GM19372 (cell line): ENCODE measurements at regions not wholly inside any gene's neighbourhood (a gene's known extent, or its start where the extent isn't known, plus 50 kb on each side); places are given as distances from the start of the nearest gene placed in this dataset.
"Not testable (repeated sequence)": the region's sequence is repeated elsewhere in the genome, so short reads cannot be mapped to it uniquely, and the experiment has no call there.

Experiments used
- ATAC-seq: cut with Tn5 transposase; IDR thresholded peaks from one replicate; pipeline ENCODE4 v1.9.1; 2021; ENCODE audit warnings: mild to moderate bottlenecking, low read depth, moderate library complexity; ENCODE audit not compliant: unreplicated experiment

DNA sequence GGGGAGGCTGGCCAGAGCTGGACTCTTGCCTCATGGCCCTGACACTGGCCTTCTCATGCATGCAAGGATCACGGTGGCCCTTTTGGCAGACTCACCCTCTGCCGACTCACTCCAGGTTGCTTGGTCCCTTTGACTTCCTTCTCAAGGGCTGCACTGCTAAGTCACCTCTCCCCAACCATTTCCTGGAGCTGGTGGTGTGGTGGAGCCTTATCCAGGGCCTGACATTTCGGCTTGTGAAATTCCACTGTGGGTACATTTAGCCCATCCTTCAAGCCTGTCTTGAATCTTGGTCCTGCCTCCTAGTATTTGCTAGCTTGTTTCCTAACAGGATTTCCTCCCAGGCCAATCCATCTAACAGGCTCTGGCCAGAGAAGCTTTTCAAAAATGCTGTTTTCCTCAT is 52.6 kb upstream of the JUN start:
- no peak for ATAC-seq

DNA sequence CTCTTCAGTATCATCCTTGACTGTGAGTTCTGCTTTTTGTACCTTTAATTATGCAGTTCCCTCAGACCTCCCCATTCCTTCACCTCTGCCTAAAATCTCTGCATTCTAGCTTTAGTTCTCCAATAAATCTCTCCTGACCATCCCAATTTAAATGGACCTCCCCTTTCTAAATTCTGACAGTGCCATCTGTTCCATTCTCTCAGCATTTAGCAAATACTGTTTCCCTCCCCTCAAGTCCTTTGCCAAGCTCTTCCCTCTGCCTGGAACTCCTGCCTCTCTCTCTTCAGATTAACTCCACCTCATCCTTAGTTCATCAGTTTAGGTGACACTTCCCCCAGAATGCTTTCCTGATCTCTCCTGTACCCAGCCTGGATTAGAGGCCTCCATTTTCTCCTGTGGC is 54.0 kb upstream of the JUN start:
- no peak for ATAC-seq

DNA sequence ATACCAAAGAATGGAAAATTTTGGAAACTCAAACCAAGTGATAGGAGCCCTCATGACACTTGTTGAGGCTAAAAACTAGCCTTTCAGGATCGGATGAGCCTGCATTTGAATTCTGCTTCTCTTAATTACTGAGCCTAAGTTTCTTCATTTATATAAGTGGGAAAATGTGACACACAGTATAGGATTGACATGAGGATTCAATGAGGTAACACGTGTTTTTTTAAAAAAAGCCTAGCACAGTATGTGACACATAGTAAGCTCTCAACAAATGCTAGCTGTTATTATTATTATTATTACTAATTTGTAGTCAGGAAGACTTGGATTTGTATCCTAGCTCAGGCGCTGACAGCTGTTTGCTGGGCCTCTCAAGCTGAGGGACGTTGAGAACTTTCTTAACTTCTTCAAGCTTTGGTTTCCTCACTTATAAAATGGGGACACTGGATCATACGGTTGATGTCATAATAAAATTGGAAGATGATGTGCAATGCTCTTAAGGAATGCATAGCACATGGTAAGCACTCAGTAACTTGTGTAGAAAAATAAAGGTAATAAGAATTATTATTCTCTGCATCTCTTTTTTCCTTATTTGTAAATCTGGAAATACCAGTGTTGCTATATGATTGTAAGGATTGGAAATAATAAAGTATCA is 55.4 kb upstream of the JUN start:
- no peak for ATAC-seq

DNA sequence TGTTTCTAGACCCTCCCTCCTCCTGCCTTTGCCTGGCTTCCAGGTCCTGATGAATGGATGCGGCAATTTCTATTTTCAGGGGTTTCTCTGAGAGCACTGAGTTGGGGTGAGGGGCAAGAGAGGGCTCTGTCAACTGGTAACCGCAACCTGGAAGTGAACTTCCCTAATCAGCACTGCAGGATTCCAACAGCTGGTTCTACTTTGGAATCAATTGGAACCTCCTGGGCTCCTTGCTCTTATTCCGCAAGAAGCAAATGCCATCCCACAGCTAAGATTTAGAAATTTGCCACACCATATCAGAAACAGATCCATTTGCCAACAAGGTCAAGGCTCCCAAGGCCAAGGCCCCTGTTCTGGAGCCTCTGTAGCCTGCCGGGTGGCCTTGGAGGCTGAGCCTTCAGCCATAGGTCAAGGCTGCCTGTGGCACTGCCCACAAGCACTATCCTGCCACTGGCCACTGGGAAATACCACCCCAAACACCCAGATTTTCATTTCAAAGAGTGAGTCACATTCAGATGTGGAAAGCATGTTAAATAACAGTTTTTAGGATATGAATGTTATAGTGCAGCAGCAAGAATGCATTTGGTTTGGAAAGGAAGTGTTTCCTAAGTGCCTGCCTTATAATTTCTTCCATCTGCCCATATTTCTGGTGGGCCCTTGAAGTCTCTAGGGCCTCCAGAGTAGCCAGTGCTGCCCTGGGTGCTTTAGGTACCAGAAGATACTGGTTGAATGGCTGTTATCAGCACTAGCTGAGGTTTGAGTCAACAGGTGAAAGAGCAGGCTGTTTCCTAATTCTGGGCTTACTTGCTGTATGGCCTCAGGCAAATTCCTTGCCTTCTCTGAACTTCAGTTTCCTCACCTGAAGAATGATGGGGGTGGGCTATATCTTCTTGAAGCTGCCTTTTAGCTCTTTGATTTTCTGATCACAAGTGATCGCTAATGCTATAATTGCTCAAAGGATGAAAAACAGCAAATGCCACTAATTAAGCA is 56.3 kb upstream of the JUN start:
- no peak for ATAC-seq

DNA sequence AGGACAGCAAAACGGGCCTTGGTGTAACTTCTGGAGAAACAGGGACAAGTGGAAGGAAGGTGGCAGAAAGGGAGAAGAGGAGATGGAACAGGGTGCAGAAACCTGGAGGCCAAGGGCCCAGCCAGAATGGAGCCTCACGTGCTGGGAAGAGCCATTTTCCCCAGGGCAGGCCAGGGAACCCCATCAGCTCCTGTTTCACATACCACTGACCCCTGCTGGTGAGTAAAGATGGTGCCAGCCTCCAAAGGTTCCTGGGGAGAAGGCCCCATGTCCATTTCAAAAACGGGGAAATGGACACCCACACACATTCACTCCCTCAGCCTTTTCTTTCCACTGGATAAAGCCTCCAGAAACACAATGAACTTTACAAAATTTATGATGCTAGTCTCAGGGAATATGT is 57.6 kb upstream of the JUN start:
- ATAC-seq = no peak

DNA sequence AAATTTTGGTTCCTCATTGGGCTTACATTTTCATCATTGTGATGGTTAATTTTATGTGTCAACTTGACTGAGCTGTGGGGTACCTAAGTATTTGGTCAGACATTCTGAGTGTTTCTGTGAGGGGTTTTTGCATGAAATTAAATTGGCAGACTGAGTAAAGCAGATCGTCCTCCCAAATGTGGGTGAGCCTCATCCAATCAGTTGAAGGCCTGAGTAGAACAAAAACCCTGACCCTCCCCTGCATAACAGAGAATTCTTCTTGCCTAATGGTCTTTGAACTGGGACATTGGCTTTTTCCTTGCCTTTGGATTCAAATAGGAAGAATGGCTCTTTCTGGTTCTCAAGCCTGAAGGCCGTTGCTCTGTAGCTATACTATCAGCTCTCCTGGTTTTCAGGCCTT is 59.1 kb upstream of the JUN start:
- no peak for ATAC-seq

DNA sequence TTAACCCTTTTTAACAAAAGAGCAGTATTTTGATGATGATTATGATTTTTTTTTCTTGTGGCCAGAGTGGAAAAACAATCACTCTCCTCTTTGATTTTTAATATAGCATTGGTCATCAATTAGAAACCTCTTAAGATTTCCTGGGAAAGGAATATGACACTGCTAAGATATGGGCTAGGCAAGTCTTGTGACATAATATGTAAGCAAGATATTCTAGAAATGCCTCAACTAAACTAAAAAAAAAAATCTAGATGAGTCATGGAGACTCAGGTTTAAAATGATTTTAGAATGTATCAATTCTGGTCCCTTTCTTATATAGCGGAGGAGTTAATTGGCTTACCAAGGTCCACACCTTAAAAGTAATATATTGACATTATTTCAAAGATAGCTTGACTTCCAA is 60.3 kb upstream of the JUN start:
- ATAC-seq = no peak

DNA sequence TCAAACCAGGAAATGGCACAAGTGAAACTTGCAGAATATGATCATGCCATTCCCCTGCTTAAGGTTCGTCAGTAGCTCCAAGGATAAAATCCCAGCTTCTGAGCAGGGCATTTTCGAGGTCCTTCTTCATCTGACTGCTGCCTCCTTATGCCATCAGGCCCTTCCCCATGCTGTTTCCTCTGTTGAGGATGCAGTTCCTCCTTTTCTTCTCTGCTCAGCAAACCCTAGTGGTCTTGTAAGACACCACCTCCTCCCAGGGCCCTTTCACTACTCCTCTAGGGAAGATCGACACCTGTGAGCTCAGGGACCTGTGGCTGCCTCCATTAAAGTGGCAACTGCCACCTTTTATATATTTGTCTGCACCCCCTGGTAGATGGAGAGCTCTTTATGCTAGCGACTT is 62.1 kb upstream of the JUN start:
- no peak for ATAC-seq

DNA sequence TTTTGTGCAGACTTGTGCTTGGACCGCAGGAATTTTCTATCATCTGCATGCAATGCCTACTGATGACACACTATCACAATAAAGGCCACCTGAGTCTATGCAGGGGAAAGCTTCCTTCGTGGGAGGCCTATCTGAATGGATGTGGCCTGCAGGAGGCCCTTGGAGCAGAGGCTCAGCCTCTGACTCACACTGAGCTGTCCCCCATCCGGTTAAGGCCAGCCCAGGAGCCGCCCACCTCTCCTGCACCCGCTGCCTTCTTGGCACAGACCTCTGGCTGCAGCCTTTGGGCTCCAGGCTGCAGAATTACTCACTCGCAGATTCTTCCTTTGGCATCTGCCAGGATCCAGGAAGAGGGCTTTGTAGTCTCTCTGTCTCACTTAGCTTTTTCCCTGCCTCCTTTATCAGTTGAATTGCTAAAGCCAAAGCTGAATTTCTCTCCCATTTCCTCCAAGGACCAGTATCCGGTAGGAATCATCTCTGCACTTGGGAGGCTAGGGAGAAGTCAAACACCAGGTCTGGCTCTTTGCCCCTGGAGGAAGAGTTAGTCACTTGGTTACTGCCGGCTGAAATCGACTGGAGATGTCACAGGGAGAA is 65.1 kb upstream of the JUN start:
- ATAC-seq = no peak

DNA sequence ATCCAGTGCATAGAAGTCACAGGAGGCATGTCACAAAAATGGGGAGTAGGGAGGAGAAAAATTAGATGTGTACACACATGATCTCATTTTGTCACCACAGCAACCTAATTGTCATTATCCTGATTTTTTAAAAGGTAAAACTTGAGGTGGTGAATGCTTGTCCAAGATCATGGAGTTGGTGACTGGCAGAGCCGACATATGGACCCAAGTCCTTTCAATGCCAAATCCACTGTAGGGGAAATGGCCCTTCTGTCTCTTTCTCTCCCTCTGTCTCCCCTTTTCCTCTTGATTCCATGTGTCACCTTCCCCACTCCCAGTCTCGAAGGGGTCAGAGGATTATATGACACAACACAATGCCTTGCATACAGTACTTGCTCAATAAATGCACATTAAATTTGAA is 65.7 kb upstream of the JUN start:
- ATAC-seq = no peak

DNA sequence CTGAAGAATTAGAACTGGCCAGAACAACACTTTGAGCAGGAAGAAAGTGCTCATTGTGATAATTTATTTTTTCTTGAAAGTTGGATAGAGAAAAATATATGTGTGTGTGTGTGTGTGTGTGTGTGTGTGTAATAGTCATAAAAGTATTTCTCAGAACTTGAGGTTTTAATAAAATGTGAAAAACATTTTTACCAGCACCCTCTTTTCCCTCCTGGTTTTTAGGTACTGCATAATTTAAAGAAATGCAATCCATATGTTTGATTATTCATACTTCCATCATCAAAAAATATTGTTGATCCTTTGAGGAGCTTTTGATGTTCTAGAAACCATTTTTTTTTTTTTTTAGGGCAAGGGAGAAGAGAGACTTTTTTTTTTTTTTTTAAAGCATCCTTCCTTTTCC is 66.8 kb upstream of the JUN start:
- ATAC-seq = no peak

DNA sequence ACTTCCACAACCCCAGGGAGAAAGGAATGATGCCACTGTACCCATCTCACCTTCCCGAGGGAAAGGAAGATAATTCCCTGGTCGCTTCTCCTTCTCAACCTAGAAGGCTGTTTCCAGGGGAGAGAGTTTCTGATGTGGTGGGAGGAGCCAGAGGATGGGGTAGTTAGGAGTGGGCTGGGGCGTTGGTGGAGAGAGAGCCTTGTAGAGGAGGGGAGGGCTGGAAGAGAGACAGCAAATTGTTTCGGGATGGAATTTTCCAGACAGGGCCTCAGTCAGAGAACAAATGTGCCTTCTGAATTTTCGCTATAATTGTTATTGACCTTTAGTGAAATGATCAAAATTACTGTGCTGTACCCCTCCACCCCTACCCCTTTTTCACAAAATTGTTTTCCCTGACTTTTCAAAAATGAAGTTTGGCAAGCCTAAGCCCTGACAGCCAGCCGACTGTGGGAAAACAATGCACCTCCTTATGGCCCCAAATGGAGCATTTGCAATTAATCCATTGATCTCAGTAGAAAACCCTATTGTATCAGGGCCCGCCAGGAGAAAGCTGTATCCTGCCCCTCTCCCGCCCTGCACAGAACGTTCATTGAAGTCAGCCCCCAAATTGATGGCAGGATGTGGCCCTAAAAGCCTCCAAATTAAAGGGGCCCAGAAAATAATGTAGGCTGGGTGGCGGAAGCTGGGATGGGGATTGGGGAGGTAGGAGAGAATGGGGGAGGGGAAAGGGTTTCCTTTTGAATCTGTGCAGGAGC is 69.1 kb upstream of the JUN start:
- no peak for ATAC-seq

DNA sequence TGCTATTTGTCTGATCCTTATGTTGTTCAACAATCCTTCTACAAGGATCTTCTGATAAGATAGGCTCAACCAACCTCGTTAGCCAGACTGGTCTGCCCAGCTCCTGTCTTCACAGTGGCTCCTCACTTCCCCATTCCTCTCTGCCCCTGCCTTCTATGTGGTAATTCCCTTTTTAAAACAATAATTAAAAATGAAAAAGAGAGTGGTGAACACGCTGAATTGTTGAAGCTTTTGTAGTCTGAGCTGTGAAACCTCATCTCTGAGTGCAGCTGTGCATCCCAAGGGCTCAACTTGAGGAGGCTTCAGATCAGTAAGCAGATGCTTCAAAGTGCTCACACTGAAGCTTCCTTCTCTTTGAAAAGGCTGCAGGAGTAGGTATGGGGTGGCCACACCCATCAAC is 70.7 kb upstream of the JUN start:
- no peak for ATAC-seq

DNA sequence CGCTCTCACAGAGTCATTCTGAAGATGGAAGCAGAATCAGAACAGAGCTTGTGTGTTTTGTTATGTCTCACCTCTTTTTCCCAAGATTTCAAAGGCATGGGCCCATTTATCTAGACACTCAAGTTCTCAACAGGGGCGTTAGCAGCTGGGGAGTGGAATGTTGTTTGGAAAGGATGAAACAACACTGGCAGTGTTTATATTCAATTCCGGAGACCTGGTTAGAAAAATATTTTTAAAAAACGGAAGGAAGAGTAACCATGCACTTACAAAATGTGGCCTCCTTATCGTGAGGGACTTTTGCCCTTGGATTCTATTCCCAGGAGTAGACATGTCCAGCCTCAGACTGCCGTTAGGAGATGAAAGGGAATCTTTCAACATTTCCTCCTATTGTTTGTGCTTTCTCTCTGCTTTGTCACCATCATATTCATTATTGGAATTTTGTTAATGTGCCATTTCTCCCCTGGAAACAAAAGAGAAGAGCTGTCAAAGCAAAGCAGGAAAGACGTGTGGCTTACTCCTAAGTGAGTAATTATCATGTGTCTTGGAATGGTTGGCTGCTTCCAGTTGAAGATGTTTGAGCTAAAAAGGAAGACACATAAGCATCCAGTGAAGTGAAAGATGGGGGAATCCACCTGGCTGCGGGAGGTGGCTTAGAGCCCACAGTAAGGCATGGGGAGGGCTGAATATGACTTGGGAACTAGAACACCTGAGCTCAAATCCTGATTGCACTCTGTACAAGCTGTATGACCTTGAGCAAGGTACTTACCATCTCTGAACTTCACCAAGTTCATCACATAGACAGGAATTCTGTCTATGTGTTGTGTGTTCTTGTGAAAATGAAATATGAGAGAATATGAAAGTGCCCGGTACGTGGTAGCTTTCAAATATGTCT is 71.7 kb upstream of the JUN start:
- no peak for ATAC-seq

DNA sequence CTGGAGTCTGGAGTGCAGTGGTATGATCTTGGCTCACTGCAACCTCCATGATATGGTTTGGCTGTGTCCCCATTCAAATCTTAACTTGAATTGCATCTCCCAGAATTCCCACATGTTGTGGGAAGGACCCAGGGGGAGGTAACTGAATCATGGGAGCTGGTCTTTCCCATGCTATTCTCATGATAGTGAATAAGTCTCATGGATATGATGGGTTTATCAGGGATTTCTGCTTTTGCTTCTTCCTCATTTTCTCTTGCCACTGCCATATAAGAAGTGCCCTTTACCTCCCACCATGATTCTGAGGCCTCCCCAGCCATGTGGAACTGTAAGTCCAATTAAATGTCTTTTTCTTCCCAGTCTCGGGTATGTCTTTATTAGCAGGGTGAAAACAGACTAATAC is 72.4 kb upstream of the JUN start:
- not testable (repeated sequence) for ATAC-seq

DNA sequence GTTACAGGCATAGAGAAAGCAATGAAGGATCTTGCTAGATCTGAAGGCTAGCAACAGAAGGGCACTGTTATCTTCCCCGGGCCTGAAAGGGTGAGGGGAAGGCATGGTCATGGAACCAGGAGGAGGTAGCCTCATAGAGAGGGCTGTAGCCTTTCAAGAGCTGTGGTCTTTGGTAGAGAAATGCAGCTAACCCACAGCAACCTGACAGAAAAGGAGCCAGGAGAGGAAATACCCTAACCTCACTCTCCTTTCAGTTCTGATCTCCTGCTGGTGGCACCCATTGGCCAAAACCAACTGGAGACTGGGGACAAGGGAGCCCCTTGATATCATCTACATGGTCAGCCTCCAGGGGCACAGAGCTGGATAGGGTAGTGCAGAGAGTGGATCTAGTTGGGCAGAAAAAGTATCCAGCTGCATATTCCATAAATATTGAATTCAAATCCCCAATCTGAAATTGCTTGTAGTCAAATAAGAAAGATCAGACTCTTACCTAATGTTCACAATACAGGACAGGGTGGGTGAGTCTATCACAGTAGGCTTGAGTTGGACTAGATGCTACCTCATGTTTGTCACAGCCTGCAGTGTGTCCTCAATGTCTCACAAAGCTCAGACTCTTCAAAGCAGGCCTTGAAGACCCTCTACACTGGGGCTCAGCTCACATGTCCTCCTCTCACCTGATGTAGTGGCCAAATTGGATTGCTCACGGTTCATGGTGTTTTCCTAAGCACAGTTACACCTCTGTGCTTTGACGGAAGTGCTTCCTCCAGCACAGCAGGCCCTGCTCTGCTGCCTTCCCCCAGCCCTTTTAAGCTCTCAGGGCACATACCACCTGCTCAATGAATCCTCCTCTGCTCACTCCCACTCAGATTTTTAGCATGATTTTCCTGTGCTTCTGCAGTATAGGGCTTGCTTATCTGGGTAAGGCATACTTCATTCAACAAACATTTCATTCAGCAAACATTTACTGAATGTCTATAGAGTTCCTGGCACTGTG is 74.1 kb upstream of the JUN start:
- ATAC-seq = peak; percentile 85

DNA sequence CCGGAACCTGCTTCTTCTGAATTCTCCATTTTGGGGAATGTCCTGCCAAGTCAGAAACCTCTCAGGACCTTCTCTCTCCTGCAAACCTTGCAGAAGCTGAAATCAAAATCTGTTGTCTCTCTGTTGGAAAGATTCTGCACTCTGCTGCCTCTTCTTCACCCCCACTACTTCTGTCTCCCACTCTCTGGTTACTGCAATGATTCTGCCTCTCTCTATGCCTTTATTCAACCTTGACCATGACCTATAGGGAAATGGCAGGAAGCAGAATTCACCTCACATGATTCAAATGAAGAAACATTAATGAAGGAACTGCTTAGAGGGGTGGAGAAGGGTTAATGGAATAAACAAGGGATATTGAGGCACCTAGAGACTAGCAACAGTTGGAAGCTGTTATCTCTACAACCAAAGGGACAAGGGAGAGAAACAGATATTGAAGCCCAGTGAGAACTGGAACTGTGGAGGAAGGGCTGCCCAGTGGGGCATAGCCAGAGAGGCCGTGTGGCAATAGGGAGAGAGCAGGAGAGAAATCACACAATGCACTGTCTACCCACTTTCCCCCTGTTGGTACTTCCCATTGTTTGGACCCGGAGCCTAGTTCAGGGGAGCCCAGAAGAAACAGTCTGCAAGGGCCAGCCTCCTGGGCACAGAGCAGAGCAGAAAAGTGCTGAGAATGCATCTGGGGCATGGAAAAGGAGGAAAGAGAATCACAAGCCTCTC is 76.1 kb upstream of the JUN start:
- no peak for ATAC-seq

DNA sequence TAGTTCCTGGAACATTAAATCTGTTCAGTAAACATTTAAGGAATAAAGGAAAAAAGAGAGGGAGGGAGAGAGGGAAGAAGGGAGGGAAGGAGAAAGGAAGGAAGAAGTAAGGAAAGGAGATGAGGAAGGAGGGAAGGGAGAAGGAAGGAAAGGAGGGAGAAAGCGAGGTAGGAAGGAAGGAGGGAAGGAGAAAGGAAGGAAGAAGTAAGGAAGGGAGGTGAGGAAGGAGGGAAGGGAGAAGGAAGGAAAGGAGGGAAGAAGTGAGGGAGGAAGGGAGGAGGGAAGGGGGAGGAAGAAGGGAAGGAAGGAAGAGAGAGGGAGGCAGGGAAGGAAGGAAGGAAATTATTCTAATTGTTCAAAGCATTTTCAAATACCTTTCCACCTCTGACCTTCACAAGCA is 77.2 kb upstream of the JUN start:
- ATAC-seq = no peak
